ENCODE measurements at regions not wholly inside any gene's neighbourhood (a gene's known extent, or its start where the extent isn't known, plus 50 kb on each side); places are given as distances from the start of the nearest gene placed in this dataset.
"Not testable (repeated sequence)": the region's sequence is repeated elsewhere in the genome, so short reads cannot be mapped to it uniquely, and the experiment has no call there.

DNA sequence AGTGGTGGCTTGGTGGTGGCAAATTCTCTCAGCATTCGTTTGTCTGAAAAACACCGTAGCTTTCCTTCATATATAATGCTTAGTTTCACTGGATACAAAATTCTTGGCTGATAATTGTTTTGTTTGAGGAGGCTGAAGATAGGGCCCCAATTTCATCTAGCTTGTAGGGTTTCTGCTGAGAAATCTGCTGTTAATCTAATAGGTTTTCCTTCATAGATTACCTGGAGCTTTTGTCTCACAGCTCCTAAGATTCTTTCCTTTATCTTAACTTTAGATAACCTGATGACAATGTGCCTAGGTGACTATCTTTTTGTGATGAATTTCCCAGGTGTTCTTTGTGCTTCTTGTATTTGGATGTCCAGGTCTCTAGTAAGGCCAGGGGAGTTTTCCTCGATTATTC, 151.0 kb downstream of the IPO8 start:
- TF ChIP-seq, protein P1, sequence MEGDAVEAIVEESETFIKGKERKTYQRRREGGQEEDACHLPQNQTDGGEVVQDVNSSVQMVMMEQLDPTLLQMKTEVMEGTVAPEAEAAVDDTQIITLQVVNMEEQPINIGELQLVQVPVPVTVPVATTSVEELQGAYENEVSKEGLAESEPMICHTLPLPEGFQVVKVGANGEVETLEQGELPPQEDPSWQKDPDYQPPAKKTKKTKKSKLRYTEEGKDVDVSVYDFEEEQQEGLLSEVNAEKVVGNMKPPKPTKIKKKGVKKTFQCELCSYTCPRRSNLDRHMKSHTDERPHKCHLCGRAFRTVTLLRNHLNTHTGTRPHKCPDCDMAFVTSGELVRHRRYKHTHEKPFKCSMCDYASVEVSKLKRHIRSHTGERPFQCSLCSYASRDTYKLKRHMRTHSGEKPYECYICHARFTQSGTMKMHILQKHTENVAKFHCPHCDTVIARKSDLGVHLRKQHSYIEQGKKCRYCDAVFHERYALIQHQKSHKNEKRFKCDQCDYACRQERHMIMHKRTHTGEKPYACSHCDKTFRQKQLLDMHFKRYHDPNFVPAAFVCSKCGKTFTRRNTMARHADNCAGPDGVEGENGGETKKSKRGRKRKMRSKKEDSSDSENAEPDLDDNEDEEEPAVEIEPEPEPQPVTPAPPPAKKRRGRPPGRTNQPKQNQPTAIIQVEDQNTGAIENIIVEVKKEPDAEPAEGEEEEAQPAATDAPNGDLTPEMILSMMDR (IDR thresholded peaks at IDR 0.05): not testable (repeated sequence)
- not testable (repeated sequence) for TF ChIP-seq POLR2A (IDR thresholded peaks at IDR 0.05)
